ENCODE measurements at regions not wholly inside any gene's neighbourhood (a gene's known extent, or its start where the extent isn't known, plus 50 kb on each side); places are given as distances from the start of the nearest gene placed in this dataset.
"Not testable (repeated sequence)": the region's sequence is repeated elsewhere in the genome, so short reads cannot be mapped to it uniquely, and the experiment has no call there.

DNA sequence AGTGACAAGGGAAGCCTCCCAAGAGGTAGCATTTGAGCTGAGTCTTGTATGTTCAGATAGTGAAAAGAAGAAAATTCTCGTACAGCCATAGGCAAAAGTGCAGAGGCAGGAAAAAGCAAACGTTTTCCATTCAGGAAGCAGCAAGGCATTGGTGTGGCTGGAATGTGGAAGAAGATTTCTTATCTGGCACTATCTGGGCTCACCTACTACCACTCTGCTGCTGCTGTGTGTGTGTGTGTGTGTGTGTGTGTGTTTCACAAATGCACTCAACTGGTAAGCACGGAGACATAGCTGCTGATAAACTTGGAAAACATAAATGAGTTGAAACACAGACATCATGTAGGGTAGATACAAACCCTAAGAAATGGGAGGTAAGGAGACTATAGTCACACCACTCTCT, 92.8 kb upstream of the ARHGAP42 start:
- Mint-ChIP-seq H3K36me3 (ENCODE audit: insufficient read depth) (no peaks in the 10 kb centered on the region), H3K4me3 (ENCODE audit: low read depth) (no peak overlapping the region), H3K27ac (no peak overlapping the region), H3K27me3 (peaks cover 2% of the 10 kb centered on the region), H3K4me1 (ENCODE audit: low read depth) (no peaks in the 10 kb centered on the region), H3K9me3 (ENCODE audit: low read depth) (peaks cover 5% of the 10 kb centered on the region)
- DNase-seq (ENCODE audit: low spot score, unreplicated experiment) = no peak
- TF ChIP-seq, protein P1, sequence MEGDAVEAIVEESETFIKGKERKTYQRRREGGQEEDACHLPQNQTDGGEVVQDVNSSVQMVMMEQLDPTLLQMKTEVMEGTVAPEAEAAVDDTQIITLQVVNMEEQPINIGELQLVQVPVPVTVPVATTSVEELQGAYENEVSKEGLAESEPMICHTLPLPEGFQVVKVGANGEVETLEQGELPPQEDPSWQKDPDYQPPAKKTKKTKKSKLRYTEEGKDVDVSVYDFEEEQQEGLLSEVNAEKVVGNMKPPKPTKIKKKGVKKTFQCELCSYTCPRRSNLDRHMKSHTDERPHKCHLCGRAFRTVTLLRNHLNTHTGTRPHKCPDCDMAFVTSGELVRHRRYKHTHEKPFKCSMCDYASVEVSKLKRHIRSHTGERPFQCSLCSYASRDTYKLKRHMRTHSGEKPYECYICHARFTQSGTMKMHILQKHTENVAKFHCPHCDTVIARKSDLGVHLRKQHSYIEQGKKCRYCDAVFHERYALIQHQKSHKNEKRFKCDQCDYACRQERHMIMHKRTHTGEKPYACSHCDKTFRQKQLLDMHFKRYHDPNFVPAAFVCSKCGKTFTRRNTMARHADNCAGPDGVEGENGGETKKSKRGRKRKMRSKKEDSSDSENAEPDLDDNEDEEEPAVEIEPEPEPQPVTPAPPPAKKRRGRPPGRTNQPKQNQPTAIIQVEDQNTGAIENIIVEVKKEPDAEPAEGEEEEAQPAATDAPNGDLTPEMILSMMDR (IDR thresholded peaks at IDR 0.05; ENCODE audit: unreplicated experiment) = no peak

DNA sequence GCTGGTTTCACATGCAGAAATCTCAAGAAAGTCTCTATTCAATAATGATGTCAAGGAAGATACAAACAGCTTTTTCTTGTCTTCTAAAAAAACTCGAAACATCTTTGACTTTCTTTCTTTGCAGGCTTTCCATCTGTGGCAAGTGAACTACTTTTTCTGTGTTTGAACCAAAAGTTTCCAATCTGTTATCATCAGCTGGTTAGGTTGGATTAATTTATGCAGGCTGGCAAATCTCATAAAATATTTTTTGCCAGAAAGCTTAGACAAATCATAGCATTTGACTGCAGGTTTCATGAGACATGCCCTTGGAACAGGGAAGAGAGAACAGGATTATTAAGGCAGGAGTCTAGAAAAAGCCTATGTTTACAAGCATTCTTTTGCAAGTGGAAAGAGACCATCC, 86.1 kb upstream of the ARHGAP42 start:
- Mint-ChIP-seq H3K9me3 (ENCODE audit: low read depth) (no peaks in the 10 kb centered on the region), H3K27ac (no peak overlapping the region), H3K4me3 (ENCODE audit: low read depth) (no peak overlapping the region), H3K36me3 (ENCODE audit: insufficient read depth) (no peaks in the 10 kb centered on the region), H3K27me3 (no peaks in the 10 kb centered on the region), H3K4me1 (ENCODE audit: low read depth) (no peaks in the 10 kb centered on the region)
- DNase-seq (ENCODE audit: low spot score, unreplicated experiment) = no peak
- TF ChIP-seq, protein P1 (IDR thresholded peaks at IDR 0.05; ENCODE audit: unreplicated experiment) = no peak

DNA sequence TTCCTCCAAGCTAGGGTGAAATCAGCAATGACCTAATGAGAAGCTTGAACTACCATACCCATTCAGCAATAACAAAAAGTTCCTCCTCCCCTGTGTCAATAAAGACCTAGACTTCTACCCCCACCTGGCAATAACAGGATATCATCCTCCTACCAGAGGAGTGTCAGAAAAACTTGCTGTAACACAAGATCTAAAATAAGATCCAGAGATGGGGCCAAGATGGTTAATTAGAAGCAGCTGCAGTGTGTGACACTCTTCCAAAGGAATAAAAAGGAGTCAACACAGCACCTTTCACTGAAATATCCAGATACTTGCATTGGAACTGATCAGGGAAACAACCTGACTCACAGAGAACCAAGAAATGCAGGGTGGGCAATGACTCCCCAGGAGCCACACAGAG, 84.4 kb upstream of the ARHGAP42 start:
- TF ChIP-seq, protein P1 (IDR thresholded peaks at IDR 0.05; ENCODE audit: unreplicated experiment) = no peak
- Mint-ChIP-seq H3K4me1 (ENCODE audit: low read depth) (no peaks in the 10 kb centered on the region), H3K36me3 (ENCODE audit: insufficient read depth) (no peaks in the 10 kb centered on the region), H3K9me3 (ENCODE audit: low read depth) (no peaks in the 10 kb centered on the region), H3K27ac (no peak overlapping the region), H3K4me3 (ENCODE audit: low read depth) (no peak overlapping the region), H3K27me3 (no peaks in the 10 kb centered on the region)
- no peak for DNase-seq (ENCODE audit: low spot score, unreplicated experiment)

GRCh38 chr11:100607761-100608160, 79.3 kb upstream of the ARHGAP42 start:
- not testable (repeated sequence) for H3K36me3 Mint-ChIP-seq (ENCODE audit: insufficient read depth)

GRCh38 chr11:100612766-100613165, 74.3 kb upstream of the ARHGAP42 start:
- Mint-ChIP-seq H3K27ac (no peak overlapping the region), H3K4me3 (ENCODE audit: low read depth) (no peak overlapping the region), H3K27me3 (no peaks in the 10 kb centered on the region), H3K36me3 (ENCODE audit: insufficient read depth) (no peaks in the 10 kb centered on the region), H3K4me1 (ENCODE audit: low read depth) (no peaks in the 10 kb centered on the region), H3K9me3 (ENCODE audit: low read depth) (no peaks in the 10 kb centered on the region)
- TF ChIP-seq, protein P1 (IDR thresholded peaks at IDR 0.05; ENCODE audit: unreplicated experiment) = no peak
- no peak for DNase-seq (ENCODE audit: low spot score, unreplicated experiment)

More at GRCh38 chr11:100607761-100608160, 79.3 kb upstream of the ARHGAP42 start:
- H3K4me1 Mint-ChIP-seq (ENCODE audit: low read depth); DNase-seq (ENCODE audit: low spot score, unreplicated experiment); H3K4me3 Mint-ChIP-seq (ENCODE audit: low read depth); H3K27ac Mint-ChIP-seq; H3K27me3 Mint-ChIP-seq; H3K9me3 Mint-ChIP-seq (ENCODE audit: low read depth): not testable (repeated sequence)

GRCh38 chr11:100618914-100619313, 68.2 kb upstream of the ARHGAP42 start:
- no peak overlapping the region for H3K4me3 Mint-ChIP-seq (ENCODE audit: low read depth)
- H3K4me1 Mint-ChIP-seq (ENCODE audit: low read depth) = no peaks in the 10 kb centered on the region
- DNase-seq (ENCODE audit: low spot score, unreplicated experiment) = no peak
- H3K27me3 Mint-ChIP-seq = no peaks in the 10 kb centered on the region
- peaks cover 7% of the 10 kb centered on the region for H3K36me3 Mint-ChIP-seq (ENCODE audit: insufficient read depth)
- TF ChIP-seq, protein P1 (IDR thresholded peaks at IDR 0.05; ENCODE audit: unreplicated experiment) = no peak
- H3K9me3 Mint-ChIP-seq (ENCODE audit: low read depth) = peaks cover 13% of the 10 kb centered on the region
- no peak overlapping the region for H3K27ac Mint-ChIP-seq

Data from progenitor cell of endocrine pancreas (in vitro differentiated cells).